NCI-H2171 (cell line): ENCODE measurements at regions not wholly inside any gene's neighbourhood (a gene's known extent, or its start where the extent isn't known, plus 50 kb on each side); places are given as distances from the start of the nearest gene placed in this dataset.
"Not testable (repeated sequence)": the region's sequence is repeated elsewhere in the genome, so short reads cannot be mapped to it uniquely, and the experiment has no call there.

Experiments used
- DNase-seq: peaks from one replicate; lab custom pipeline; 2025; lab: John Stamatoyannopoulos, UW

GRCh38 chr6:10128721-10129120 is 286.2 kb downstream of the TFAP2A start:
- no peak for DNase-seq

DNA sequence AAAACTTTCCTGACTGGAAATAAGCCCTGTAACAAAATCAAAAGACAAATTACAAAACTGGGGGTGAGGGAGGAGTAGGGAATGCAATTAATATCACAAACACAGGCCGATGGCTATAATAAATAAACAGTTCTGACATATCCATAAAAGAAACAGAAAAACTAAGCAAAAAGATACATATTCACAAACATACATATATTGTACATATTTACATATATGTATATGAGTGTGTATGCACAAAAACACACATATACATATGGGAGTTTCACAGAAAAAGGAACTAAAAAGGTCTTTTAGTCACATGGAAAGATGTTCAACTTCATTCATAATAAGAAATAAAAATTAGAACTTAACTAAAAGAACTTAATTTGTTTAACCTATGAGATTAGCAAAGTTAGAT is 292.7 kb downstream of the TFAP2A start:
- DNase-seq = no peak

GRCh38 chr6:10112871-10113549 is 301.9 kb downstream of the TFAP2A start:
- no peak for DNase-seq

DNA sequence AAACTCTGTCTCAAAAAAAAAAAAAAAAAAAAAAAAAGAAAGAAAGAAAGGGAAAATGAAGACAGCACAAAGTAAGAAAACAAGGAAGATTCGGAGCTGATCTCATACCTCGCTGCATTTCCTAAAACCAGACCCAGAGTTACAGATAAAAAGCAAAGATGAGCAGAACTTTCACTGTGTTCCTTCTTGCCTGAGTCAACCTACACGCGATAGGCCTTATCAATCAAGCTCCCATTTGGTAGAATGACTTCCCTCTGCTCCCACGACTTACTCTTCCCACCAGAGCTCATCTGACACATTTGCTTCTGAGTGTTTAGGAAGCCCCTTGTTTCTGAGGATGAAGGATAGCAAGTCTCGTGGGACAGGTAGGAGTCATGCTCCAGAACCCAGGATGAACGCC is 302.9 kb downstream of the TFAP2A start:
- no peak for DNase-seq

- no peak for DNase-seq
These were observed 313.2 kb downstream of the TFAP2A start for GRCh38 chr6:10101551-10102252.

DNA sequence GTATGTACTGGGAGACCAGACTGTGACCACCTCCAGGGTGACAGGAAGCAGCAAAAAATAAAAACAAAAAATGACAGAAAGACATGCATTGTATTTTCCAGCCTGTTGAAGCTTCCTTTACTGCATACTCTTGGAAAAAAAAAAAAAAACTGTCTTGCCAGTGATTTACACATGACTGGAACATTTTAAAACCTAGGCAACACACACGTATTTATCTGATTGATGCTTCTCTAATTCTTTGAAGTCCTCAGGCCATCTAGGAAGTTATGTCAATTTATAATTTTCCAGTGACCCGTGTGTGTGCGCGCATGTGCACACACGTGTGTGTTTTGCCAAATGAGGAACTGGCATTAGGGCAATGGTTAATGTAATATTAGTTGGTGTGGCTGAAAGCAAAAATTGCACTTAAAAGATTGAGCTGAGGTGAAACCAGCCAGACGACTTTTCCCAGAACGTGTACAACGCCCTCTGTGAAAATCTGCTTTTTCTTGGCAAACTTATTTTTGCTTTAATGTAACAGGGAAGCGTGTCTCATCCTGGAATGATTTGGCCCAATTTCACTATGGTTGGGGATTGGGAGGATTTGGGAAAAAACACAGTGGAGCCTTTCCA is 315.2 kb downstream of the TFAP2A start:
- DNase-seq = no peak

- DNase-seq = no peak
These were observed 315.9 kb downstream of the TFAP2A start for GRCh38 chr6:10098756-10099528.

GRCh38 chr6:10093282-10093681 is 321.6 kb downstream of the TFAP2A start:
- DNase-seq = no peak

GRCh38 chr6:10084111-10084986 is 330.5 kb downstream of the TFAP2A start:
- no peak for DNase-seq

GRCh38 chr6:10082385-10082784 is 332.5 kb downstream of the TFAP2A start:
- no peak for DNase-seq

DNA sequence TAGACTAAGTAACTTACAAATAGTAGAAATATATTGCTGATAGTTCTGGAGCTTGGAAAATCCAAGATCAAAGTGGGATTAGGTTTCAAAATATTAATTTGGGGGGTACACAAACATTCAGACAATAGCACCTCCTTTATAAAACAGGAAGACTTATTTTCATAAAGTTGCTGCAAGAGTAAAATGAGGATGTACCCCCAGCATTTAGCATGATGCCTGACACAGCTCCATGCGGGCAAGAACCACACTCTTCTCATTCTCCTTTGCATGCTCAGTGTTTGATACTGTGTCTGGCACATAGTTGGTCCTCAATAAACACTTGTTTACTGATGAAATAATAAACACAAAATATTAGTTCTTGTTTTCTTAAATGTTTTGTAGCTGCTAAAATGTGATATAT is 332.9 kb downstream of the TFAP2A start:
- DNase-seq = no peak

GRCh38 chr6:10081075-10081474 is 333.8 kb downstream of the TFAP2A start:
- DNase-seq = no peak

- no peak for DNase-seq
These were observed 334.3 kb downstream of the TFAP2A start for GRCh38 chr6:10080561-10080960.

DNA sequence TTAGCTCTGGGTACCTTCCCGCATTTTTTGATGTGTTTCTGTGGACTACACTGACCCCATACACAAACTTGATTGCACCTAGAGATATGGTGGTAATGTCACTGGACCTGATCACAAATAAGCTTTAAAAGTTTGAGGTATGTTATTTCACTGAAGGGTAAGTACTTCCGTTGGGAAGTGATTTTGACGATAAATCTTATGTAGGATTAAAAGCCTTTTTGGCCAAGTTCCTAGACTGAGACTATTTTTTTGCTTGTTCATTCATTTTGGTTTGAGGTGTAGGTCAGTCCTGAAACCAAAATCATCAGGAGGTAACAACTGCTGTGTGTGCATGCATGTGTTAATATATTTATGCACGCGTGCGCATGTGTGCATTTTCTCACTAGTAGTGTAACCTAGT is 336.3 kb downstream of the TFAP2A start:
- DNase-seq = no peak

DNA sequence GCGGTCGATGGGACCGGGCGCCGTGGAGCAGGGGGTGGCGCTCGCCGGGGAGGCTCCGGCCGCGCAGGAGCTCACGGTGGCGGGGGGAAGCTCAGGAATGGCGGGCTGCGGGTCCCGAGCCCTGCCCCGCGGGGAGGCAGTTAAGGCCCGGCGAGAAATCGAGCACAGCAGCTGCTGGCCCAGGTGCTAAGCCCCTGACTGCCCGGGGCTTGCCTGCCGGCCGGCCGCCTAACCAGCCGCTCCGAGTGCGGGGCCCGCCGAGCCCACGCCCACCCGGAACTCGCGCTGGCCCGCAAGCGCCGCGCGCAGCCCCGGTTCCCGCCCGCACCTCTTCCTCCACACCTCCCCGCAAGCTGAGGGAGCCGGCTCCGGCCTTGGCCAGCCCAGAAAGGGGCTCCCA is 340.1 kb downstream of the TFAP2A start:
- not testable (repeated sequence) for DNase-seq

DNA sequence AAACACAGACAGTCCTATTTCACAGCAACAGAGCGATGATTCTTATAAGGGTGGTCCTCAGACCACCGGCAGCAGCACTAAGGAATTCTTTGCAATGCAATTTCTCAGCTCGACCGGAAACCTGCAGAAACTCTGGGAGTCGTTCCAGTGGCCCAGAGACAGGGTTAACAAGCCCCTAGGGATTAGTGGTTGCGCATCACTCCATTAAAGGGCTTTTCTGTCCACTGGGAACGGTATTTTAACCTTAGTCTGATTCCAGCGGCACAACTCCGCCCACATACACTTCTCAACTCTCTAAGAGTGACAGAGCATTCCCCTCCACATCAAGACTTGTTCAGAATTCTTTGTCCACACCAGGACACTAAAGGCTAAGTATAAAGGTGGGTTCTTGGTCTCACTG is 341.5 kb downstream of the TFAP2A start:
- DNase-seq = no peak

- no peak for DNase-seq
These were observed 343.1 kb downstream of the TFAP2A start for GRCh38 chr6:10071631-10072220.

GRCh38 chr6:10060004-10060403 is 354.9 kb downstream of the TFAP2A start:
- DNase-seq = no peak

DNA sequence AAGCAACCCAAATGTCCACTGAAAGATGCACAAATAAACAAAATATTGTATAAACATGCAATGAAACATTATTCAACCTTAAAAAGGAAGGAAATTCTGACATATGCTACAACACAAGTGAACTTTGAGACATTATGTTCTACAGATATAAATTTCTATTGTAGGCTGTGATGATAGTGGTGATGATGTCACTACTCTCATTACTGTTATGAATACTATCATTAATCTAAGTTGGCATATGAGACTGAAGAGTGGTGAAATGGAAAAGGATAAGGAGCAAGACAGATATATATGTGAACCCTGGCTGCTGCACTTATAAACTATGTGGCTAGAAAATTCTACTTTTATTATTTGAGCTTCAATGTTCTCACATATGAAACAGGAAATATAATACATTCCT is 360.2 kb downstream of the TFAP2A start:
- no peak for DNase-seq

GRCh38 chr6:10051283-10051682 is 363.6 kb downstream of the TFAP2A start:
- no peak for DNase-seq
